CD8-positive, alpha-beta memory T cell (primary cell): ENCODE measurements at regions not wholly inside any gene's neighbourhood (a gene's known extent, or its start where the extent isn't known, plus 50 kb on each side); places are given as distances from the start of the nearest gene placed in this dataset.

ENCODE experiments used
- CTCF ChIA-PET: fragments of 350-600 bp; sonication (Branson Sonifier 250); formaldehyde crosslinking; loops from one replicate; lab custom pipeline; 2021; ENCODE audit warnings: antibody characterized with exemption; lab: Charles Lee
- POLR2A ChIA-PET: fragments of 350-600 bp; sonication (Branson Sonifier 250); formaldehyde crosslinking; loops from one replicate; lab custom pipeline; 2021; ENCODE audit warnings: antibody characterized with exemption; lab: Charles Lee
- DNase-seq, 5 donors: peaks; one replicate each; pipeline versions ENCODE4 v3.0.0 to v3.0.0-alpha.2; 2020 to 2022; ENCODE audit warnings: mixed read lengths in 1 of 5
- H3K27ac ChIP-seq: one replicate; pipeline ENCODE4 v1.7.0; 2013; ENCODE audit warnings: low read depth, mild to moderate bottlenecking, low read length, moderate library complexity
- H3K27me3 ChIP-seq: 2 replicates; pipeline ENCODE4 v1.7.0; 2013; ENCODE audit warnings: low read length, mild to moderate bottlenecking; ENCODE audit not compliant: insufficient read depth, poor library complexity, severe bottlenecking
- H3K36me3 ChIP-seq: 2 replicates; pipeline ENCODE4 v1.7.0; 2013; ENCODE audit warnings: mild to moderate bottlenecking, low read length, moderate library complexity; ENCODE audit not compliant: insufficient read depth
- H3K4me1 ChIP-seq: 2 replicates; pipeline ENCODE4 v1.7.0; 2013; ENCODE audit warnings: mild to moderate bottlenecking, low read length, moderate library complexity; ENCODE audit not compliant: insufficient read depth
- H3K4me3 ChIP-seq: 2 replicates; pipeline ENCODE4 v1.7.0; 2013; ENCODE audit warnings: mild to moderate bottlenecking, low read length
- H3K9me3 ChIP-seq: 2 replicates; pipeline ENCODE4 v1.7.0; 2013; ENCODE audit warnings: mild to moderate bottlenecking, low read length
- H3K27ac Mint-ChIP-seq, 8 donors: one replicate each; pipeline ENCODE4 v1.8.0; 2020 to 2021; ENCODE audit warnings: mixed read lengths in 8 of 8, mild to moderate bottlenecking in 6 of 8, inconsistent platforms in 3 of 8, moderate library complexity in 3 of 8
- H3K27me3 Mint-ChIP-seq, 2 donors: one replicate each; pipeline ENCODE4 v1.8.0; 2020 to 2021; ENCODE audit warnings: mixed read lengths in 2 of 2, mild to moderate bottlenecking in 1 of 2, moderate library complexity in 1 of 2
- H3K36me3 Mint-ChIP-seq, 3 donors: one replicate each; pipeline ENCODE4 v1.8.0; 2020 to 2021; ENCODE audit warnings: mixed read lengths in 3 of 3, inconsistent platforms in 1 of 3, mild to moderate bottlenecking in 1 of 3
- H3K4me1 Mint-ChIP-seq, 3 donors: one replicate each; pipeline ENCODE4 v1.8.0; 2020 to 2021; ENCODE audit warnings: mixed read lengths in 3 of 3, inconsistent platforms in 1 of 3, mild to moderate bottlenecking in 1 of 3
- H3K4me3 Mint-ChIP-seq, 7 donors: one replicate each; pipeline ENCODE4 v1.8.0; 2020 to 2021; ENCODE audit warnings: mixed read lengths in 7 of 7, mild to moderate bottlenecking in 6 of 7, moderate library complexity in 4 of 7, inconsistent platforms in 2 of 7
- H3K9me3 Mint-ChIP-seq, 5 donors: one replicate each; pipeline ENCODE4 v1.8.0; 2020 to 2022; ENCODE audit warnings: mixed read lengths in 5 of 5, mild to moderate bottlenecking in 3 of 5, moderate library complexity in 2 of 5, inconsistent platforms in 1 of 5

- H3K27me3 ChIP-seq = no peaks in the 10 kb centered on the region
- CTCF ChIA-PET = no interaction called here
Measured at GRCh38 chr11:112391086-112391485, 130.4 kb upstream of the PLET1 start.

DNA sequence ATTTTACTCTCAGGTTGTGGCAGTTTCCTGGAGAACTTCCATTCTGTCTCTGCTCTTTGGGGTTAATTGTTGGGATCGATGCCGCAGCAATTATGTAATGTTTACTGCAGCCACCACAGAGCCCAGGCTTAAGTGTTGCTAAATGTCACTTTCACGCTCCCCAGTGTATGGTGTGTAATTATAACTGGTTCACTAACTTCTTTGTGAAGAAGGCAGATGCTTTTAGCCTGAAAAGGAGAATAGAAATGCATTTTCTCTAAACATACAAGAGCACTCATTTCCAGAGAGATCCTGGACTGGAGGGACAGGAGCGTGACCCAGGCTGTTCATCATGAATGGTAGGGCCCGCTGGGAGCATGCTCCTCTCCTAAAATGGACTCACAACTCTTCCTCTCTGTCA, 132.2 kb upstream of the PLET1 start:
- H3K9me3 Mint-ChIP-seq = peaks cover 4 to 12% (median 9%) of the 10 kb centered on the region in 5 donors
- Histone ChIP-seq H3K36me3 (no peaks in the 10 kb centered on the region), H3K27ac (no peak overlapping the region), H3K4me1 (no peaks in the 10 kb centered on the region), H3K27me3 (no peaks in the 10 kb centered on the region), H3K4me3 (no peak overlapping the region), H3K9me3 (no peaks in the 10 kb centered on the region)
- H3K27ac Mint-ChIP-seq = no peak overlapping the region
- POLR2A ChIA-PET = interaction anchor here (0.6 kb wide), 1 partner anchor 22 kb away, joined by 3 read pairs; no protein-coding TSS in a partner anchor
- peaks cover 14 to 25% of the 10 kb centered on the region in 2 donors for H3K27me3 Mint-ChIP-seq
- DNase-seq = no peak
- H3K4me1 Mint-ChIP-seq = no peaks in the 10 kb centered on the region
- peaks cover 0 to 23% (median 7%) of the 10 kb centered on the region in 3 donors for H3K36me3 Mint-ChIP-seq
- CTCF ChIA-PET = no interaction called here
- H3K4me3 Mint-ChIP-seq = no peak overlapping the region

More at GRCh38 chr11:112391086-112391485, 130.4 kb upstream of the PLET1 start:
- peaks cover 13 to 21% of the 10 kb centered on the region in 2 donors for H3K27me3 Mint-ChIP-seq
- no peaks in the 10 kb centered on the region for H3K4me1 ChIP-seq
- H3K27ac Mint-ChIP-seq = no peak overlapping the region
- H3K9me3 ChIP-seq = no peaks in the 10 kb centered on the region
- DNase-seq = no peak
- peaks cover 9 to 12% (median 11%) of the 10 kb centered on the region in 5 donors for H3K9me3 Mint-ChIP-seq
- no peak overlapping the region for H3K4me3 ChIP-seq
- no peaks in the 10 kb centered on the region for H3K4me1 Mint-ChIP-seq
- peaks cover 0 to 24% (median 7%) of the 10 kb centered on the region in 3 donors for H3K36me3 Mint-ChIP-seq
- POLR2A ChIA-PET = no interaction called here
- H3K27ac ChIP-seq = no peak overlapping the region
- H3K36me3 ChIP-seq = no peaks in the 10 kb centered on the region
- no peak overlapping the region for H3K4me3 Mint-ChIP-seq

DNA sequence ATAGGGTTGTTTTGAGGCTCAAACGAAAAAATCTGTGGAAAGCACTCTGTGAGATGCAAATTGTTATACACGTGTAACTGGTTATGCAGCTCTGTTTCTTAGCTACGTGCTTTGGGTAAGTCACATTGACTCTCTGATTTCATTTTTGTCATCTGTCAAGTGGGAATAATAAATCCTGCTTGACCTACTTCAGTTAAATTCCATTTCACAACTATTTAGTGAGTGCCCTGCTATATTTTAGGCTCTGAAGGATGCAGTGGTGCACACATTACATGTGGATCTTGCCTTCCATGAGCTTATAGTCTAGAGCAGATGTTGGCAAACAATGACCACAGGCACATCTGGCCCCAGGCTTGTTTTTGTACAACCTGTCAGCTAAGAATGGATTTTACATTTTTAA, 133.6 kb upstream of the PLET1 start:
- Mint-ChIP-seq H3K9me3 (peaks cover 0 to 2% (median 0%) of the 10 kb centered on the region in 5 donors), H3K4me1 (no peaks in the 10 kb centered on the region), H3K4me3 (no peak overlapping the region), H3K27me3 (peaks cover 14 to 20% of the 10 kb centered on the region in 2 donors), H3K27ac (no peak overlapping the region), H3K36me3 (peaks cover 0 to 17% (median 6%) of the 10 kb centered on the region in 3 donors)
- Histone ChIP-seq H3K9me3 (no peaks in the 10 kb centered on the region), H3K4me3 (no peak overlapping the region), H3K36me3 (no peaks in the 10 kb centered on the region), H3K27ac (no peak overlapping the region), H3K27me3 (no peaks in the 10 kb centered on the region), H3K4me1 (no peaks in the 10 kb centered on the region)
- DNase-seq = no peak
- CTCF ChIA-PET = no interaction called here
- POLR2A ChIA-PET = no interaction called here

- no peaks in the 10 kb centered on the region for H3K4me1 Mint-ChIP-seq
- no peaks in the 10 kb centered on the region for H3K9me3 Mint-ChIP-seq
- H3K27me3 ChIP-seq = no peaks in the 10 kb centered on the region
- no peaks in the 10 kb centered on the region for H3K36me3 ChIP-seq
- H3K9me3 ChIP-seq = no peaks in the 10 kb centered on the region
- ChIA-PET CTCF (no interaction called here), POLR2A (no interaction called here)
- peaks cover 13 to 14% of the 10 kb centered on the region in 2 donors for H3K27me3 Mint-ChIP-seq
- H3K4me3 ChIP-seq = no peak overlapping the region
- no peaks in the 10 kb centered on the region for H3K4me1 ChIP-seq
- peaks cover 0 to 9% (median 3%) of the 10 kb centered on the region in 3 donors for H3K36me3 Mint-ChIP-seq
- no peak overlapping the region for H3K27ac ChIP-seq
- no peak overlapping the region for H3K4me3 Mint-ChIP-seq
- H3K27ac Mint-ChIP-seq = no peak overlapping the region
- no peak for DNase-seq
Measured at GRCh38 chr11:112396076-112396475, 135.4 kb upstream of the PLET1 start.

DNA sequence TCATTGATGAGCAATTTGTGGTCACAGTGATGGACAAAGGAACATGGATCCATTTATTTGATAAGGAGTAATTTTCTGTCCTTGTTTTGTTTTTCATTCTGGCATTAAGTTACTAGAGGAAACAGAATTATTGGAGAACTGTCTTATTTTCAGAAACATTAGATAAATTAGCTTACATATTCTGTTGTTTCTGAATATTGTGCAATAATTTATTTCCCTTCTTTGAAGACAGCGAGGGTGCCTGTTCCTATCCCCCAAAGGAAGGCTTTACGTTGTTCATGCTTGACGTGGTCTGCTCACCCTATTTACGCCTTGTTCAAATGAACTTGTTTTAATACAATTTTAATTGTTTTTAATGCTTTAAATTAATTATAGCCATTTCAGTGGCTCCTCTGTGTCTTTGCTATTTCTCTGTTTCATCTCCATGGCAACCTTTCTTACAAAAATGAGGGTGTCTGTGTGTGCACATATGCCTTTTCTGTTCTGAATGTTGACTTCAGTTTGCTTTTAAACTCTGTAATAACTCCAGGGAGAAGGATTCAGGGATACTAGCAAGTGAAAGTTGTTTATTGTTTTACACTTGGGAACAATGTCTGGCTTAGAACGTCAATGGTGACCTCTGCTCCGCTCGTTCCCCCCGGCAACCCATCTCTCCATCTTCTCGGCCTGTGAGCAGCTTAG, 138.3 kb upstream of the PLET1 start:
- Histone ChIP-seq H3K36me3 (no peaks in the 10 kb centered on the region), H3K27ac (no peak overlapping the region), H3K4me1 (no peaks in the 10 kb centered on the region), H3K4me3 (no peak overlapping the region), H3K9me3 (no peaks in the 10 kb centered on the region), H3K27me3 (no peaks in the 10 kb centered on the region)
- H3K36me3 Mint-ChIP-seq = no peaks in the 10 kb centered on the region
- CTCF ChIA-PET = no interaction called here
- no peak for DNase-seq
- H3K4me1 Mint-ChIP-seq = no peaks in the 10 kb centered on the region
- POLR2A ChIA-PET = no interaction called here
- H3K27me3 Mint-ChIP-seq = peaks cover 4 to 8% of the 10 kb centered on the region in 2 donors
- no peak overlapping the region for H3K4me3 Mint-ChIP-seq
- no peaks in the 10 kb centered on the region for H3K9me3 Mint-ChIP-seq
- no peak overlapping the region for H3K27ac Mint-ChIP-seq

- Mint-ChIP-seq H3K4me3 (no peak overlapping the region), H3K27ac (no peak overlapping the region), H3K4me1 (no peaks in the 10 kb centered on the region), H3K27me3 (peaks cover 4 to 8% of the 10 kb centered on the region in 2 donors), H3K36me3 (no peaks in the 10 kb centered on the region), H3K9me3 (no peaks in the 10 kb centered on the region)
- Histone ChIP-seq H3K4me1 (no peaks in the 10 kb centered on the region), H3K27me3 (no peaks in the 10 kb centered on the region), H3K9me3 (no peaks in the 10 kb centered on the region), H3K4me3 (no peak overlapping the region), H3K36me3 (no peaks in the 10 kb centered on the region), H3K27ac (no peak overlapping the region)
- POLR2A ChIA-PET = no interaction called here
- CTCF ChIA-PET = no interaction called here
- no peak for DNase-seq
Measured at GRCh38 chr11:112400476-112401014, 139.9 kb upstream of the PLET1 start.

DNA sequence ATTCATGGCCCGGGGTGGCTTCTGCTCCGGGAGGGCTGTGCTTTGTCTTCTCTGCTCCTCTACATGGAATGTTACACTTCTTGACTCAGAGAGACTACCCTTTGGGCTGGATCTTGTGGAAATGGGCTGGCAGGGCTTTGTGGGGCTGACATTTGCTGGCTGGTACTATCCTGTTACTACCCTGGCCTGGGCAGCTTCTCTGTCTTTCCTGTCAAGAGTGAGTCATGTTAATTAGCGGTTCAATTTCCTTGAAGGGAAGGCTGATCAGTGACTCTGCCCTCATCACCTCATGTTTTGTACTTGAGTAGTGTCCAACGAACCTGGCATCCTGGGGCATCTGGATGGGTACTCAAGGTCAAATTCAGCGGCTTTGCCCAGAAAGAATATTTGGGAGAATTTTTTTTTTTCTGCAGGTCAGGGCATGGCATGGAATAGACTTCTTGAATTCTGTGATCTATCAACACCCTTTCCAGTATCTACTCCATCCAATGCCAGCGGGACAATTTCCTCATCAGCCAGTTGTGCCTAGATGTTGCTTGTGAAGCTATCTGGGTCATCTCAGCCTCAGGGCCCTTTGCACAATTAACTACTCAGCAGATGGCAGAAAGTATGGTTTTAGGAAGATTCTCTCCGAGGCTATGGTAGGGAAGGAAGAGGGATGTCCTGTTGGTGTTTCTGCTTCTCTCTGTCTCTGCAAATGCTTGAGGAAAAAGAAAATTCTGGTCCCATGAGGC, 140.5 kb upstream of the PLET1 start:
- H3K4me1 ChIP-seq = no peaks in the 10 kb centered on the region
- ChIA-PET POLR2A (no interaction called here), CTCF (no interaction called here)
- no peak for DNase-seq
- H3K27ac ChIP-seq = no peak overlapping the region
- no peaks in the 10 kb centered on the region for H3K4me1 Mint-ChIP-seq
- H3K9me3 Mint-ChIP-seq = no peaks in the 10 kb centered on the region
- no peak overlapping the region for H3K4me3 ChIP-seq
- no peaks in the 10 kb centered on the region for H3K36me3 Mint-ChIP-seq
- H3K4me3 Mint-ChIP-seq = no peak overlapping the region
- H3K36me3 ChIP-seq = no peaks in the 10 kb centered on the region
- no peak overlapping the region for H3K27ac Mint-ChIP-seq
- H3K27me3 Mint-ChIP-seq = peaks cover 4 to 8% of the 10 kb centered on the region in 2 donors
- no peaks in the 10 kb centered on the region for H3K27me3 ChIP-seq
- H3K9me3 ChIP-seq = no peaks in the 10 kb centered on the region

- ChIA-PET POLR2A (no interaction called here), CTCF (no interaction called here)
- Histone ChIP-seq H3K4me1 (no peaks in the 10 kb centered on the region), H3K27me3 (no peaks in the 10 kb centered on the region), H3K27ac (no peak overlapping the region), H3K4me3 (no peak overlapping the region), H3K36me3 (no peaks in the 10 kb centered on the region), H3K9me3 (no peaks in the 10 kb centered on the region)
- no peaks in the 10 kb centered on the region for H3K4me1 Mint-ChIP-seq
- peaks cover 3% of the 10 kb centered on the region in 2 donors for H3K27me3 Mint-ChIP-seq
- H3K4me3 Mint-ChIP-seq = no peak overlapping the region
- no peak overlapping the region for H3K27ac Mint-ChIP-seq
- DNase-seq = no peak
- H3K9me3 Mint-ChIP-seq = no peaks in the 10 kb centered on the region
- no peaks in the 10 kb centered on the region for H3K36me3 Mint-ChIP-seq
Measured at GRCh38 chr11:112403432-112403831, 142.8 kb upstream of the PLET1 start.
